Stimulated activated CD8-positive, alpha-beta memory T cell treated with anti-CD3 and anti-CD28 coated beads, Interleukin-7, amount 100 ng/mL, for 1 hour (primary cell): ENCODE measurements at regions not wholly inside any gene's neighbourhood (a gene's known extent, or its start where the extent isn't known, plus 50 kb on each side); places are given as distances from the start of the nearest gene placed in this dataset.

Experiments
- DNase-seq, 2 donors: peaks; one replicate each; pipeline ENCODE4 v3.0.0-alpha.2; 2020; ENCODE audit warnings: low read depth in 2 of 2

- no peak for DNase-seq
These were observed 450.6 kb downstream of the C4orf33 start for GRCh38 chr4:129546531-129546930.

GRCh38 chr4:129550281-129550785, 454.4 kb downstream of the C4orf33 start:
- DNase-seq, result no peak

DNA sequence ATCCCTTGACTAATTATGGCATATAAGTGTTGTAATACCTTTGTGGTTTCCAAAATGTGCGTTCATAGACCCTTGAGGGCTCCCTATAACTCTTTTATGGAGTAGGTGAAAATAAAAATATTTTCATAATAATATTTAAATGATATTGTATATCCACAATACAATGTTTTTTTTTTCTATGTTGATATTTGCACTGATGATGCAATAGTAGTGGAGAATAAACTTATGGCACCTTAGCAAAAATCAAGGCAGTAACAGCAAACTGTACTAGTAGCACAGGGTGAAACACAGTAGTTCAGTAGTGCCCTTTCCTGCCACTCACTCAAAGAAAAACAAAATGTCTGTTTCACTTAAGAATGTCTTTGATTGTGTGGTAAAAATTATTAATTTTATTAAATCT, 465.3 kb downstream of the C4orf33 start:
- no peak for DNase-seq

DNA sequence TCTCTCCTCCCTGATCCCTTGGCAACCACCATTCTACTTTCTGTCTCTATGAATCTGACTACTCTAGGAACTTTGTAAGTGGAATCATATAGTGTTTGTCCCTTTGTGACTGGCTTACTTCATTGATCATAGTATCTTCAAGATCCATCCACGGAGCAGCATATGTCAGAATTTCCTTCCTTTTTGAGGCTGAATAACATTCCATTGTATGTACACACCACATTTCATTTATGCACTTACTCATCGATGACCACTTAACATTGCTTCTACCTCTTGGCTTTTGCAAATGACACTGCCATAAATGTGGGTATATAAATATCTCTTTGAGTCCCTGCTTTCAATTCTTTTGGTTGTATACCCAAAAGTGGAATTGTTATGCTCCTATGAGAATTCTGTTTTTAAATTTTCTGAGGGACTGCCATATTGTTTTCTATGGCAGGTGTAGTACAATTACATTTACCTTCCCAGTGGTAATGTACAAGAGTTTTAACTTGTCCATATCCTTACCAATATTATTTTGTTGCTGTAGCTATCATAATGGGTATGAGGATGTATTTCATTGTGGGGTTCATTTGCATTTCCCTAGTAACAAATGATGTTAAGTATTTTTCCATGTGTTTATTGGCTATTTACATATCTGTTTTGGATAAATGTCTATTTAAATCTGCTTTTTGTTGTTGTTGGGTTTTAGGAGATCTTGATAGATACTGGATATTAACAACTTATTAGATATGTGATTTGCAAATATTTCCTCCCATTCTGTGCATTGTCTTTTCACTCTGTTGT, 466.1 kb downstream of the C4orf33 start:
- DNase-seq, result no peak

DNA sequence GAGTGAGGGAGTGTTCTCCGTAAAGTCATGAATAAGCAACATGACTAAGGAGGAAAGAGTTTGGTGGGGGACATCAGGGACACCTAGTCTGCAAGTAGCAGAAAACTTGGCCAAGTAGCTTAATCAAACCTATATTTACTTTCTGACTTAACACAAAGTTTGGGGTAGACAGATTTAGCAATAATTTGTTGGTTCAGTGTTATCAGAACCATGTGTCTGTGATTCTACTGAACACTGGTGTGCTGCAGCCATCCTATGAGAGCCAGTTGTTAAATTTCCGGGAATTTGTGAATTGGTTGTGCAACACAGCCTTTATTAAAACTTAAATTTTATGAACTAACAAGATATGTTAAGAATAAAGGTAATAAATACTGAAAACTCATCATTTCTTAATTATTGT, 469.3 kb downstream of the C4orf33 start:
- DNase-seq, result no peak

- no peak for DNase-seq
These were observed 474.4 kb downstream of the C4orf33 start for GRCh38 chr4:129570326-129570725.

- no peak for DNase-seq
These were observed 482.4 kb downstream of the C4orf33 start for GRCh38 chr4:129578336-129578735.

- DNase-seq, result no peak
These were observed 485.4 kb downstream of the C4orf33 start for GRCh38 chr4:129581305-129581704.

DNA sequence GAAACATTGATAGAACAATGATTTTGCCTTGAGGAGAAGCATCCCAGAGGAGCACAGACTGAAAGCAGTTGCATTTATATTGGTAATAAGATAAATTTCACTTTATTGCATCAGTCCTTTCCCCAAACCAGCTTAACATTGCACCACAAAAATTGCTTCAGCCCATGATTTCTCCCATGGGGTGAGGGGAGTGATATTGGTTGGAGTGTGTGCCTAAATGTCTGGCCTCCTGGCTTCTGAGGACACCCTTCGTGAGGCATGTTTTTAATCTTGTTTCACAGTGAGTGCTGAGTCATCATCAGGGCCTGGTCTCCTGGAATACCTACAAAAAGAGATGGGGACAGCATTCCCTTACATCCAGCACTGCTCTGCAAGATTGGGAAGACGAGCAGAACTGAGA, 487.9 kb downstream of the C4orf33 start:
- no peak for DNase-seq

- no peak for DNase-seq
These were observed 502.6 kb downstream of the C4orf33 start for GRCh38 chr4:129598582-129598981.

- no peak for DNase-seq
These were observed 504.9 kb downstream of the C4orf33 start for GRCh38 chr4:129600898-129601297.

GRCh38 chr4:129602447-129602846, 506.5 kb downstream of the C4orf33 start:
- DNase-seq, result no peak

DNA sequence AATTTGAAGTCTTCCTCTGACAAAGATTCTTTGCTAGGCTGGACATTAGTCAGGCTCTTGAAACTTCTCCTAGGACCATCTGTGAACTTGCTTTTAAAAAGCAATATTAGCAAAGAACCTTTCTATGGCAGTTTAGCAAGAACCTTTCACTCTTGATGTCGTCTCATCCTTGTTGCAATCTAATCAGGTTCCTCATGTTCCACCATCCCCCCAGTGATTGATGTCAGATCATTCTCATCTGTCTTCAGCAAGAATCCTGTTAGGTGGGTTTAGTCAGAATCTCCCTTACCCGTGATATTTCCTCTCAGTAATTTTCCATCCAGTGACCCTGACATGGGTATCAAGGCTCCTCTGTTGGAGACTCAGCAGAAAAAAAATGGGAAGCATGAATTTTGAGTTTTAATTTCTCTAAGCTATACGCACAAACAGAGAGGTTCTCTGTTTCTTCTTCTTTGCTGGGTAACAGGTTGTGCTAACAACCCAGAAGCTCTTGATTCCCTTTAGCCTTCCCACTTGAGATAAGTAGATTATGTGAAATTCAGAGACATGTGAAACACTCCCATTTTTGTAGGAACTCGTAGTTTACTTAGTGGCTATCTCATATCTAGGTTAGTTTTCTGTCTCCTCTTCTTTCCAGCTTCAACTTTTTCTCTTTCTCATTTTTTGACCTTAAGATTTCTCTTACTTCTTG, 507.4 kb downstream of the C4orf33 start:
- no peak for DNase-seq

- no peak for DNase-seq
These were observed 508.8 kb downstream of the C4orf33 start for GRCh38 chr4:129604632-129605255.

DNA sequence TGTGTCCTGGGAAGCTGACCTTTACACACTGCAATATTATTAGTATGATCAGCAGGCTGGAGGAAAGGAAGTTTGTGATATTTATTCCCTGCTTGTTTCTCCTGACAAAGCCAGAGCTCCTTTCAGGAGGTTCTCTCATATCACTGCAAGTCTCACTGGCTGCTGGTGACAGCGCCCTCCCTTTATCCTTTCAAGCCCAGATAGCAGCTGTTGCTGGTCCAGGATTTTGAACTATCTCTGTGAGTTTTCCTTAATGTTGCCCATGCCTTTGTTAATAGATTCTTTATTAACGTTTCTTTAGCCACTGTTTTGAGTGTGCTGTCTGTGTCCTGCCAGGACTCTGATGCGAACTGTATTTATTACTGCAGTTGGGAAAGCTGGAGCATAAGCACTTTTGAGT, 518.7 kb downstream of the C4orf33 start:
- DNase-seq, result no peak

GRCh38 chr4:129622566-129622965, 526.6 kb downstream of the C4orf33 start:
- no peak for DNase-seq

- no peak for DNase-seq
These were observed 527.4 kb downstream of the C4orf33 start for GRCh38 chr4:129623233-129623875.

DNA sequence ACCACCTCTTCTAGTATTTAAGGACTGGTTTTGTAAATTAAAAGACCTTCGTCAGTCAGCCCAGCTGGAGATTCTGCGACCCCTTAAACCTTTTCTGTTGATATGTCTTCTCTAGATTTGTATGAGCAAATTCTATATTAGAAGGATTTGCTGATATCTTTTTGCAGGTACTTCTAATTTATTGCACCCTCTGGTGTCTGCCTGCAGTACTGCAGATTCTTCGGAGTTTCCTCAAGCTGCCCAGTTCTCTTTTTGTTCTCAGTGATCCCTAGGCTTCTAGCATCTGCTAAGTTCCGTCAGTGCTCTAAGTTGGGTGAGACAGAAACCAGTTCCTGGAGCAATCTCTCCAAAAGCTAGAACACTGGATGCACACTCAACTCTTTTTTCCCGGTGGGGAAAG, 545.2 kb downstream of the C4orf33 start:
- DNase-seq, result peak in 1 of 2 donors; percentile 3

DNA sequence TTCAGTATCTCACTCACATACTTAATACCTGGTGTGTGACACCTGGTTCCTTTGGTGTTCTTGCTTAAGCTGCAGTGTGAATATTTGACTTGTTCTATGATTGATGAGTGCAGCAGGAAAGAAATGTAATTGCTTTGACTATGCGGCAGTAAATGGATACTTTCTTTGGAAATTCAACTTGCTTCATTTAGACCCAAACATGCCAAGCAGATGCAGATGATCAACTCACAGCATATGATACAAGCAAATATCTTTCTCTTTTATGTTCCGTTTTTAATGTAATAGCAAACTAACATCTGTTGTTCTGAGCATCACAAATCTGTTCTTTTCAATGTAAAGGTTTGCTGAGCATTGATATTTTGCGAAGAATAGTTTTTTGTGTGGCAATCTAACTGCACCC, 549.5 kb downstream of the C4orf33 start:
- no peak for DNase-seq

DNA sequence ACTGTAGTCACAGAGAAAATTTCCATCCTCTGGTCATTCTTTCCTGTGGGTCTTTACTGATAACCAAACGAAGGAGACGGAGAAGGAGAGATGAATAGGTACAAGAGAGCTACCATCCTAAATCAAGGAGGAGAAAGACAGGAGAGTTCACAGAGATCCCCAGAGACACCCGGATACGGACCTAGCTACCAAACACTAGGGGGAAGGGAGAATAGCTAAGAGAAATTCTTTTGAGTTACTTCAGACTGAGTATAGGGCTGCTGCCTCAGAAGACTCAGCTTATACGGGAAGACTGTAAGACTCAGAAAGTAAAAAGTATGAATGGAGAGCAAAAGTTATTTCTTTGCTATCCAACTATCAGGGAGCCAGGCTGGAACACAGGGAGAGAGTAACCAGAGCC, 572.1 kb downstream of the C4orf33 start:
- DNase-seq, result no peak

- no peak for DNase-seq
These were observed 577.0 kb downstream of the C4orf33 start for GRCh38 chr4:129672941-129673340.

GRCh38 chr4:129675036-129675435, 579.1 kb downstream of the C4orf33 start:
- no peak for DNase-seq
